ENCODE measurements at regions not wholly inside any gene's neighbourhood (a gene's known extent, or its start where the extent isn't known, plus 50 kb on each side); places are given as distances from the start of the nearest gene placed in this dataset.

GRCh38 chr16:86980644-86981043 is 336.5 kb downstream of the C16orf95 start:
- H3K36me3 ChIP-seq = no peaks in the 10 kb centered on the region
- no peak for TF ChIP-seq CTCF (IDR thresholded peaks at IDR 0.05)
- DNase-seq (ENCODE audit: low spot score) = no peak
- H3K9me3 ChIP-seq = no peaks in the 10 kb centered on the region
- H3K4me3 ChIP-seq = no peak overlapping the region
- H3K27ac ChIP-seq = no peak overlapping the region
- H3K4me1 ChIP-seq = peaks cover 0 to 6% of the 10 kb centered on the region in 2 donors
- H3K27me3 ChIP-seq = no peaks in the 10 kb centered on the region

- no peak for TF ChIP-seq CTCF (IDR thresholded peaks at IDR 0.05)
- H3K27me3 ChIP-seq = no peaks in the 10 kb centered on the region
- no peak overlapping the region for H3K27ac ChIP-seq
- no peak for DNase-seq (ENCODE audit: low spot score)
- H3K4me1 ChIP-seq = no peaks in the 10 kb centered on the region
- H3K9me3 ChIP-seq = no peaks in the 10 kb centered on the region
- no peak overlapping the region for H3K4me3 ChIP-seq
- H3K36me3 ChIP-seq = no peaks in the 10 kb centered on the region
Measured at GRCh38 chr16:86982347-86982596, 334.9 kb downstream of the C16orf95 start.

- Histone ChIP-seq H3K27ac (no peak overlapping the region), H3K4me1 (peaks cover 0 to 3% of the 10 kb centered on the region in 2 donors), H3K9me3 (no peaks in the 10 kb centered on the region), H3K36me3 (no peaks in the 10 kb centered on the region), H3K27me3 (no peaks in the 10 kb centered on the region), H3K4me3 (no peak overlapping the region)
- TF ChIP-seq CTCF (IDR thresholded peaks at IDR 0.05) = no peak
- no peak for DNase-seq (ENCODE audit: low spot score)
Measured at GRCh38 chr16:86982912-86983311, 334.3 kb downstream of the C16orf95 start.

- Histone ChIP-seq H3K9me3 (no peaks in the 10 kb centered on the region), H3K27ac (no peak overlapping the region), H3K27me3 (no peaks in the 10 kb centered on the region), H3K4me3 (no peak overlapping the region), H3K36me3 (no peaks in the 10 kb centered on the region), H3K4me1 (peaks cover 0 to 10% of the 10 kb centered on the region in 2 donors)
- no peak for TF ChIP-seq CTCF (IDR thresholded peaks at IDR 0.05)
- no peak for DNase-seq (ENCODE audit: low spot score)
Measured at GRCh38 chr16:86983621-86984020, 333.6 kb downstream of the C16orf95 start.

- Histone ChIP-seq H3K4me1 (peaks cover 0 to 14% of the 10 kb centered on the region in 2 donors), H3K36me3 (no peaks in the 10 kb centered on the region), H3K27ac (peak overlapping the region; percentile 44 to 60), H3K9me3 (no peaks in the 10 kb centered on the region), H3K4me3 (no peak overlapping the region), H3K27me3 (no peaks in the 10 kb centered on the region)
- TF ChIP-seq CTCF (IDR thresholded peaks at IDR 0.05) = no peak
- DNase-seq (ENCODE audit: low spot score) = no peak
Measured at GRCh38 chr16:86984343-86984742, 332.8 kb downstream of the C16orf95 start.

- Histone ChIP-seq H3K27me3 (no peaks in the 10 kb centered on the region), H3K27ac (peak overlapping the region; percentile 44 to 63), H3K9me3 (no peaks in the 10 kb centered on the region), H3K4me3 (no peak overlapping the region), H3K4me1 (peaks cover 0 to 14% of the 10 kb centered on the region in 2 donors), H3K36me3 (no peaks in the 10 kb centered on the region)
- TF ChIP-seq CTCF (IDR thresholded peaks at IDR 0.05) = no peak
- DNase-seq (ENCODE audit: low spot score) = no peak
Measured at GRCh38 chr16:86984991-86985647, 332.1 kb downstream of the C16orf95 start.
